Stimulated activated naive CD8-positive, alpha-beta T cell treated with anti-CD3 and anti-CD28 coated beads, Interleukin-15, Interleukin-2, amounts not matched to agents 100 ng/mL and 50 ng/mL, for 24 hours (primary cell): ENCODE measurements at regions not wholly inside any gene's neighbourhood (a gene's known extent, or its start where the extent isn't known, plus 50 kb on each side); places are given as distances from the start of the nearest gene placed in this dataset.
"Not testable (repeated sequence)": the region's sequence is repeated elsewhere in the genome, so short reads cannot be mapped to it uniquely, and the experiment has no call there.

ENCODE experiments used
- H3K27ac Mint-ChIP-seq: one replicate; pipeline ENCODE4 v1.8.0; 2021; ENCODE audit warnings: mild to moderate bottlenecking, mixed read lengths
- H3K27me3 Mint-ChIP-seq: one replicate; pipeline ENCODE4 v1.8.0; 2021; ENCODE audit warnings: mixed read lengths
- H3K36me3 Mint-ChIP-seq: one replicate; pipeline ENCODE4 v1.8.0; 2021; ENCODE audit warnings: low read depth, mixed read lengths
- H3K4me1 Mint-ChIP-seq: one replicate; pipeline ENCODE4 v1.8.0; 2021; ENCODE audit warnings: low read depth, mixed read lengths
- H3K4me3 Mint-ChIP-seq: one replicate; pipeline ENCODE4 v1.8.0; 2021; ENCODE audit warnings: mild to moderate bottlenecking, mixed read lengths
- H3K9me3 Mint-ChIP-seq: one replicate; pipeline ENCODE4 v1.8.0; 2021; ENCODE audit warnings: mixed read lengths

- Mint-ChIP-seq H3K27ac (no peak overlapping the region), H3K4me3 (no peak overlapping the region), H3K9me3 (no peaks in the 10 kb centered on the region), H3K4me1 (no peaks in the 10 kb centered on the region), H3K36me3 (no peaks in the 10 kb centered on the region), H3K27me3 (peaks cover 6% of the 10 kb centered on the region)
Observed at GRCh38 chr15:96472681-96473080, 142.2 kb downstream of the NR2F2 start.

- peaks cover 6% of the 10 kb centered on the region for H3K27me3 Mint-ChIP-seq
- no peaks in the 10 kb centered on the region for H3K9me3 Mint-ChIP-seq
- no peaks in the 10 kb centered on the region for H3K36me3 Mint-ChIP-seq
- no peaks in the 10 kb centered on the region for H3K4me1 Mint-ChIP-seq
- H3K4me3 Mint-ChIP-seq: no peak overlapping the region
- no peak overlapping the region for H3K27ac Mint-ChIP-seq
Observed at GRCh38 chr15:96473556-96473955, 143.1 kb downstream of the NR2F2 start.

- H3K4me3 Mint-ChIP-seq: no peak overlapping the region
Observed at GRCh38 chr15:96474231-96474664, 143.7 kb downstream of the NR2F2 start.

GRCh38 chr15:96477227-96477626 lies 146.7 kb downstream of the NR2F2 start:
- Mint-ChIP-seq H3K4me3 (no peak overlapping the region), H3K27ac (no peak overlapping the region), H3K4me1 (no peaks in the 10 kb centered on the region), H3K27me3 (peaks cover 8% of the 10 kb centered on the region), H3K9me3 (peaks cover 4% of the 10 kb centered on the region), H3K36me3 (no peaks in the 10 kb centered on the region)

More at GRCh38 chr15:96474231-96474664, 143.7 kb downstream of the NR2F2 start:
- Mint-ChIP-seq H3K4me1 (no peaks in the 10 kb centered on the region), H3K27me3 (peaks cover 6% of the 10 kb centered on the region), H3K27ac (no peak overlapping the region), H3K36me3 (no peaks in the 10 kb centered on the region), H3K9me3 (peaks cover 1% of the 10 kb centered on the region)

- not testable (repeated sequence) for H3K36me3 Mint-ChIP-seq, H3K9me3 Mint-ChIP-seq, H3K27ac Mint-ChIP-seq, H3K4me3 Mint-ChIP-seq, H3K4me1 Mint-ChIP-seq
- peaks cover 18% of the 10 kb centered on the region for H3K27me3 Mint-ChIP-seq
Observed at GRCh38 chr15:96484412-96484811, 153.9 kb downstream of the NR2F2 start.

- Mint-ChIP-seq H3K9me3 (peaks cover 5% of the 10 kb centered on the region), H3K27ac (no peak overlapping the region), H3K4me1 (no peaks in the 10 kb centered on the region), H3K4me3 (no peak overlapping the region), H3K27me3 (peaks cover 22% of the 10 kb centered on the region), H3K36me3 (no peaks in the 10 kb centered on the region)
Observed at GRCh38 chr15:96484830-96485229, 154.3 kb downstream of the NR2F2 start.

- Mint-ChIP-seq H3K27me3 (peaks cover 22% of the 10 kb centered on the region), H3K27ac (no peak overlapping the region), H3K36me3 (no peaks in the 10 kb centered on the region), H3K4me3 (no peak overlapping the region), H3K4me1 (no peaks in the 10 kb centered on the region), H3K9me3 (peaks cover 5% of the 10 kb centered on the region)
Observed at GRCh38 chr15:96487245-96487644, 156.7 kb downstream of the NR2F2 start.

- not testable (repeated sequence) for H3K36me3 Mint-ChIP-seq, H3K4me1 Mint-ChIP-seq, H3K27ac Mint-ChIP-seq, H3K9me3 Mint-ChIP-seq, H3K4me3 Mint-ChIP-seq
- H3K27me3 Mint-ChIP-seq: peaks cover 20% of the 10 kb centered on the region
Observed at GRCh38 chr15:96491066-96491699, 160.7 kb downstream of the NR2F2 start.

GRCh38 chr15:96491700-96492644 lies 161.5 kb downstream of the NR2F2 start:
- not testable (repeated sequence) for H3K9me3 Mint-ChIP-seq, H3K4me1 Mint-ChIP-seq, H3K36me3 Mint-ChIP-seq, H3K27ac Mint-ChIP-seq, H3K4me3 Mint-ChIP-seq
- H3K27me3 Mint-ChIP-seq: peaks cover 23% of the 10 kb centered on the region

GRCh38 chr15:96494505-96494904 lies 164.0 kb downstream of the NR2F2 start:
- Mint-ChIP-seq H3K9me3 (no peaks in the 10 kb centered on the region), H3K36me3 (no peaks in the 10 kb centered on the region), H3K27me3 (peaks cover 18% of the 10 kb centered on the region), H3K4me1 (no peaks in the 10 kb centered on the region), H3K4me3 (no peak overlapping the region), H3K27ac (no peak overlapping the region)

- no peaks in the 10 kb centered on the region for H3K4me1 Mint-ChIP-seq
- H3K36me3 Mint-ChIP-seq: no peaks in the 10 kb centered on the region
- no peak overlapping the region for H3K4me3 Mint-ChIP-seq
- no peaks in the 10 kb centered on the region for H3K9me3 Mint-ChIP-seq
- no peak overlapping the region for H3K27ac Mint-ChIP-seq
- peaks cover 12% of the 10 kb centered on the region for H3K27me3 Mint-ChIP-seq
Observed at GRCh38 chr15:96495386-96495785, 164.9 kb downstream of the NR2F2 start.

- Mint-ChIP-seq H3K27ac (no peak overlapping the region), H3K27me3 (peaks cover 6% of the 10 kb centered on the region), H3K9me3 (peaks cover 6% of the 10 kb centered on the region), H3K4me3 (no peak overlapping the region), H3K4me1 (no peaks in the 10 kb centered on the region), H3K36me3 (no peaks in the 10 kb centered on the region)
Observed at GRCh38 chr15:96497951-96498350, 167.5 kb downstream of the NR2F2 start.

GRCh38 chr15:96500508-96500907 lies 170.0 kb downstream of the NR2F2 start:
- Mint-ChIP-seq H3K36me3 (no peaks in the 10 kb centered on the region), H3K27me3 (peaks cover 6% of the 10 kb centered on the region), H3K4me3 (no peak overlapping the region), H3K27ac (no peak overlapping the region), H3K4me1 (no peaks in the 10 kb centered on the region), H3K9me3 (peaks cover 6% of the 10 kb centered on the region)

- Mint-ChIP-seq H3K4me1 (no peaks in the 10 kb centered on the region), H3K4me3 (no peak overlapping the region), H3K27ac (no peak overlapping the region), H3K9me3 (peaks cover 6% of the 10 kb centered on the region), H3K27me3 (peaks cover 6% of the 10 kb centered on the region), H3K36me3 (no peaks in the 10 kb centered on the region)
Observed at GRCh38 chr15:96501362-96501761, 170.9 kb downstream of the NR2F2 start.

GRCh38 chr15:96502196-96502595 lies 171.7 kb downstream of the NR2F2 start:
- no peaks in the 10 kb centered on the region for H3K4me1 Mint-ChIP-seq
- peaks cover 6% of the 10 kb centered on the region for H3K9me3 Mint-ChIP-seq
- no peak overlapping the region for H3K27ac Mint-ChIP-seq
- H3K27me3 Mint-ChIP-seq: peaks cover 3% of the 10 kb centered on the region
- no peaks in the 10 kb centered on the region for H3K36me3 Mint-ChIP-seq
- H3K4me3 Mint-ChIP-seq: no peak overlapping the region
